ENCODE measurements at regions not wholly inside any gene's neighbourhood (a gene's known extent, or its start where the extent isn't known, plus 50 kb on each side); places are given as distances from the start of the nearest gene placed in this dataset.

DNA sequence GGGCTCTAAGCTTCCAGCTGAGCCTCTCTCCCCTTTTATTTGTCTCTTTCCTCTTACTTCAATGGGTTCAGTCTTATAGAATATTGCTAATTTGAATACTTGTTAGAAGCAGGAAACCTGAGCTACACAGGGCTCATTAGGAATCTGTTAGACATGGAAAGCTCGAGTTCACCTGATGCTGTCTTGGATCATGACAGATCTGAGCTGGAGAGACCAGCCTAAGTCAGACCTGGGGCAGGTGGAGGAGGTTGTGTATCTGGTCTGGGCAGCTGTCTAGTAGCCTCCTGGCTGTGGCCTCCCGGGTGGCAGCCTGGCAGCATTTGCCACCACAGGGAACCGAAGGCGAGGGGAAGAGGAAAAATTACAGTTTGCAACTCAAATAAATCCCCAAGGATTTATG lies 185.9 kb downstream of the ICOS start:
- FAIRE-seq = no peak

DNA sequence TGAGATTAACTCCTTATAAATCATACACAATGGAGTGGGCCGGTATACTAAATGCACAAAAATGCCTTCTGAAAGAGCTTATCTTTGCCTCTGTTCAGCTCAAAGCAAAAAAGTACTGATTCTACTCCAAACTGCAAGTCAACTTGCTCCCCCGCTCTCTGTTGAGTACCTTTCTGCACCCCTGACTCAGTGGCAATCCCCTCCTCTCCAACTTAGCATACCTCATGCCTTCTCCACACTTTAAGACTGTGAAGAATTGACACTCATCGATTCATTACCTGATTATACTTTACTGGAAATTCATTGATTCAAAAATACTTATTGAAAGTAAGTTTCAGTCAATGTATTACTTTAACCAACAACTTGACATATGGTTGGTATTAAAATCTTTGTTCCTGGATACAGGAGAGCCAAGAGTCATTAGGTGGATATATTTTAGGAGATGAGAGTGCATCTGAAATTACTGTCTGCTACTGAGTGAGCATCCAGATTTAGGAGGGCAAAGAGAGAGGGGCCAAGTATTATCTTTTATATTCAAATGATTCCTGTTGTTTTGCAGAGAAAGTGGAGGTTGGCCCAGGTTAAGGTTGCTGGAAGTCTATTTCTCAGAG lies 187.7 kb downstream of the ICOS start:
- FAIRE-seq = no peak
- TF ChIP-seq, protein P1, sequence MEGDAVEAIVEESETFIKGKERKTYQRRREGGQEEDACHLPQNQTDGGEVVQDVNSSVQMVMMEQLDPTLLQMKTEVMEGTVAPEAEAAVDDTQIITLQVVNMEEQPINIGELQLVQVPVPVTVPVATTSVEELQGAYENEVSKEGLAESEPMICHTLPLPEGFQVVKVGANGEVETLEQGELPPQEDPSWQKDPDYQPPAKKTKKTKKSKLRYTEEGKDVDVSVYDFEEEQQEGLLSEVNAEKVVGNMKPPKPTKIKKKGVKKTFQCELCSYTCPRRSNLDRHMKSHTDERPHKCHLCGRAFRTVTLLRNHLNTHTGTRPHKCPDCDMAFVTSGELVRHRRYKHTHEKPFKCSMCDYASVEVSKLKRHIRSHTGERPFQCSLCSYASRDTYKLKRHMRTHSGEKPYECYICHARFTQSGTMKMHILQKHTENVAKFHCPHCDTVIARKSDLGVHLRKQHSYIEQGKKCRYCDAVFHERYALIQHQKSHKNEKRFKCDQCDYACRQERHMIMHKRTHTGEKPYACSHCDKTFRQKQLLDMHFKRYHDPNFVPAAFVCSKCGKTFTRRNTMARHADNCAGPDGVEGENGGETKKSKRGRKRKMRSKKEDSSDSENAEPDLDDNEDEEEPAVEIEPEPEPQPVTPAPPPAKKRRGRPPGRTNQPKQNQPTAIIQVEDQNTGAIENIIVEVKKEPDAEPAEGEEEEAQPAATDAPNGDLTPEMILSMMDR (IDR thresholded peaks at IDR 0.05; ENCODE audit: insufficient read depth, missing control alignments) = no peak

More for the DNA sequence above, 185.9 kb downstream of the ICOS start:
- no peak for DNase-seq (ENCODE audit: insufficient read length, low spot score)
- TF ChIP-seq, protein P1 (IDR thresholded peaks at IDR 0.05; ENCODE audit: insufficient read depth, missing control alignments) = no peak

DNA sequence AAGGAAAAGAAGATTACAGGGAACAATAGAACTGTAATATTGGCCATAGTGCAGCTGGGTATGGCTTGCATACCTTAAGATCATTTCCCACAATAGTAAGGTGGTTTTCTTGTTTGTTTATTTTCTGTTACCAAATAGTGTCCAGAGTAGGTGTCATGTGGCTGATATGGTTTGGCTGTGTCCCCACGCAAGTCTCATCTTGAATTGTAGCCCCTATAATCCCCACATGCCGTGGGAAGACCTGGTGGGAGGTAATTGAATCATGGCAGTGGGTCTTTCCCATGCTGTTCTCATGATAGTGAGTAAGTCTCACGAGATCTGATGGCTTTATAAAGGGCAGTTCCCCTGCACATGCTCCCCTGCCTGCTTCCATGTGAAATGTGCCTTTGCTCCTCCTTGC lies 190.1 kb downstream of the ICOS start:
- TF ChIP-seq, protein P1 (IDR thresholded peaks at IDR 0.05; ENCODE audit: insufficient read depth, missing control alignments) = no peak
- no peak for DNase-seq (ENCODE audit: insufficient read length, low spot score)
- FAIRE-seq = no peak

More for the DNA sequence above, 187.7 kb downstream of the ICOS start:
- DNase-seq (ENCODE audit: insufficient read length, low spot score) = no peak

DNA sequence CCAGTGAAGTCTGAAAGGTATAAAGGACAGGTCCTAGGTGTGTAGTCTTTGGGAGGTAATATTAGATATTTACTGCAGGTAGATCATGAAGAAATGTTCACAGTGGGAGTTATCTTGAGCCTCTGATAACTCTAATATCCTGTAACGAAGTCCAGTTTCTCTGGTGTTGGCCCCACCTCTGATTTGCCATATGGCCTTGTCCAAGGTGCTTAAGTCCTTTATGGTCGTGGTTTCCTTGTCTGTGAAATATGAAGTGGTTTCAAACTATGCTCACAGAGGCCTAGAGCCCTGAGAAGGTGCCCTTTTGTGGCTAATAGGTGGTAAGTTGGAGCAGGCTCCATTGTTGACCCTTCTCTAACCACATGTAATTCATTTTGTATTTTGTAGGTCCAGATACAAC lies 190.7 kb downstream of the ICOS start:
- DNase-seq (ENCODE audit: insufficient read length, low spot score) (no peak), FAIRE-seq (no peak)
- TF ChIP-seq, protein P1 (IDR thresholded peaks at IDR 0.05; ENCODE audit: insufficient read depth, missing control alignments) = no peak

DNA sequence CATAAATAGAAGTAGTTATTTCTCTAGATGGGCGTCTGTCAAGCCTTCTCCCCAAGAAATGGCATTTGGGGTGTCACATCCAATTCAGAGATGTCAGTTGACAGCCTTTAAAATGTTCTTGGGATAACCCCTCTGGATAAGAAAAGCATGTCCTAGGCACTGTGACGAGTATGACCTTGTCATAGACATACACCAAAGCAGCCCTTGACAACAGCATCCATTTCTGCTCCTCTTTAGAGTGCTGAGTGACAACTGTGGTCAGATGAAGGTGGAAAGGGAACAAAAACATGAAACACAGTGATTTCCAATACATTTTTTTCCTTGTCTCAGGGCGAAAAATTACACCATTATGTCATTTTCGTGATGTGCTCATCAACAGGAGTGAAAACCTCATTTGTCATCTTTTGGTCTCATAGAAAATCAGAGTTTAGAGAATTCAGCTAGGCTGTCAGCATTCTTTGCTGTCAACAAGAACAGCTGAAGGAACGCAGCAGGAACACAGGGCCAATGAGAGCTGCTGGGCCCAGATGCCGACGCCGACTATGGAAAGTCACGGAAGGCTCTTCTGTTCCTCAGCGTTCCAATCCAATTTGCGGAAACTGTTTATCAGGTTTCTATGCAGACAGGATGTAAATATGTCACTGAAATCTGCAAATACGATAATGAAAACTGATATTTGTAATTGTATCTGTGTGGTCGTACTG lies 193.2 kb downstream of the ICOS start:
- no peak for DNase-seq (ENCODE audit: insufficient read length, low spot score)
- no peak for FAIRE-seq
- TF ChIP-seq, protein P1 (IDR thresholded peaks at IDR 0.05; ENCODE audit: insufficient read depth, missing control alignments) = no peak

DNA sequence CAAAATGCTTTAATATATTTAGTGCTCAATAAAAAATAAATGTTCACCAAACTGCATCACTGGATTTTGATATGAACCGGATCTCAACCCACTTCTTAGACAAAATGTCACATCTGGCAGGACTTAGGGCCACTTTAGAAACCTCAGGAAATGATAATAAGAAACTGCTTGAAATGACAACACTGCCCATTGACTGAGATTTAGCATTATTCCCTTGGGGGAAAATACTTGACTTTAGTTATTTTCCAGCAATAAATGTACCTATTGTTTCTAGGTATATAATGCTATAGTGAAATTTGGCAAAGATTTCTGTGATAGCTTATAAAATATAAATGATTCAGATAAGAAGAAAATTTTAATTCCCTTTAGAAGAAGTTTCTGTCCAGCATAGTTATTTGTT lies 195.1 kb downstream of the ICOS start:
- FAIRE-seq (no peak), DNase-seq (ENCODE audit: insufficient read length, low spot score) (no peak)
- TF ChIP-seq, protein P1 (IDR thresholded peaks at IDR 0.05; ENCODE audit: insufficient read depth, missing control alignments) = no peak

DNA sequence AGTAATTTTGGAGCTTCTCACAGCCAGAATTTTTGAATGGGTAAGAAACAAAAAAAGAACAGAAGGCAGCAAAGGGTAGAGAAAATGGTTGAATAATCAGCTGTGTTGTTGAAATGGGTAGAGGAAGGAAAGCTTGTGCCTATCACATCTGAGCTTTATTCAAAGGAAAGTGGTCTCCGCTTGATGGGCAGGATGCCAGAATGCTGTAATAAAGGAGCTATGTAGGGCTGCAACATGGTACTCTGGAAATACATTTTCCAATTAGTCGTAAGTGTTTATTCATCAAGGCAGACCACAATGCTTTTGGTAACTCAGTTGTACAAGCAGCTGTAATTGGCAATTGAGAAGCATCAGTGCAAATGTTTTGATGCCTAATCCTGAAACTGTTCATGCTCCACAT lies 196.9 kb downstream of the ICOS start:
- DNase-seq (ENCODE audit: insufficient read length, low spot score) (no peak), FAIRE-seq (no peak)
- TF ChIP-seq, protein P1 (IDR thresholded peaks at IDR 0.05; ENCODE audit: insufficient read depth, missing control alignments) = no peak
